Keratinocyte (primary cell): ENCODE measurements at regions not wholly inside any gene's neighbourhood (a gene's known extent, or its start where the extent isn't known, plus 50 kb on each side); places are given as distances from the start of the nearest gene placed in this dataset.

Experiments used
- DNase-seq: peaks from one replicate; pipeline ENCODE4 v3.0.0-alpha.2; 2011; ENCODE audit warnings: low read depth, missing footprints, low spot score
- FAIRE-seq: peaks from 2 replicates; lab custom pipeline; 2011; peaks lifted over from hg19 to GRCh38; lab: Jason Lieb, UNC
- H2AFZ ChIP-seq: 2 replicates; pipeline ENCODE4 v1.6.0; 2012; ENCODE audit warnings: low read length, control low read depth, inconsistent platforms; ENCODE audit not compliant: control insufficient read depth
- H3K27ac ChIP-seq: 2 replicates; pipeline ENCODE4 v1.5.1; 2011; ENCODE audit warnings: low read length; ENCODE audit not compliant: control insufficient read depth, insufficient read depth
- H3K27me3 ChIP-seq: 3 replicates; pipeline ENCODE4 v1.6.0; 2011; ENCODE audit warnings: low read length; ENCODE audit not compliant: control insufficient read depth, insufficient read depth; ENCODE audit errors: extremely low read depth
- H3K36me3 ChIP-seq, 2 experiments: 2 replicates in 1 of 2; 3 replicates in 1 of 2; pipeline ENCODE4 v1.5.1; 2011; ENCODE audit warnings: low read length in 2 of 2, mild to moderate bottlenecking in 1 of 2; ENCODE audit not compliant: control insufficient read depth in 2 of 2, insufficient read depth in 2 of 2; ENCODE audit errors: extremely low read depth in 1 of 2
- H3K4me1 ChIP-seq: 3 replicates; pipeline ENCODE4 v1.5.1; 2011; ENCODE audit warnings: low read length; ENCODE audit not compliant: control insufficient read depth, insufficient read depth; ENCODE audit errors: extremely low read depth
- H3K4me2 ChIP-seq: 3 replicates; pipeline ENCODE4 v1.6.0; 2011; ENCODE audit warnings: low read depth, low read length; ENCODE audit not compliant: control insufficient read depth, insufficient read depth; ENCODE audit errors: extremely low read depth
- H3K4me3 ChIP-seq, 3 experiments: fragments of 200-600 bp in 1 of 3; sonication (generic) in 1 of 3; 2 replicates in 2 of 3; 3 replicates in 1 of 3; pipeline ENCODE4 v1.5.1; 2011 to 2016; ENCODE audit warnings: low read length in 3 of 3, mild to moderate bottlenecking in 3 of 3, control low read depth in 2 of 3, inconsistent platforms in 1 of 3, low read depth in 1 of 3, mixed read lengths in 1 of 3, mixed run types in 1 of 3, moderate library complexity in 1 of 3; ENCODE audit not compliant: control insufficient read depth in 2 of 3, insufficient read depth in 2 of 3; ENCODE audit errors: extremely low read depth in 1 of 3
- H3K79me2 ChIP-seq: 2 replicates; pipeline ENCODE4 v1.6.0; 2012; ENCODE audit warnings: low read length; ENCODE audit not compliant: control insufficient read depth, insufficient read depth
- H3K9ac ChIP-seq: 3 replicates; pipeline ENCODE4 v1.6.0; 2011; ENCODE audit warnings: low read length; ENCODE audit not compliant: control insufficient read depth, insufficient read depth; ENCODE audit errors: extremely low read depth
- H3K9me1 ChIP-seq: 3 replicates; pipeline ENCODE4 v1.6.0; 2011; ENCODE audit warnings: low read length; ENCODE audit not compliant: control insufficient read depth, insufficient read depth; ENCODE audit errors: extremely low read depth
- H3K9me3 ChIP-seq: 2 replicates; pipeline ENCODE4 v1.5.1; 2012; ENCODE audit warnings: low read depth, low read length; ENCODE audit not compliant: control insufficient read depth
- H4K20me1 ChIP-seq: 3 replicates; pipeline ENCODE4 v1.6.0; 2011; ENCODE audit warnings: low read length; ENCODE audit not compliant: control insufficient read depth, insufficient read depth; ENCODE audit errors: extremely low read depth
- CTCF ChIP-seq, 3 experiments: IDR thresholded peaks in 1 of 3; conservative IDR thresholded peaks in 1 of 3; optimal IDR thresholded peaks in 1 of 3; 2 replicates in 2 of 3; 3 replicates in 1 of 3; pipeline versions ENCODE3 to v1.5.1; 2011; ENCODE audit warnings: low read length in 3 of 3, mild to moderate bottlenecking in 3 of 3, moderate library complexity in 2 of 3, control low read depth in 1 of 3, inconsistent platforms in 1 of 3; ENCODE audit not compliant: insufficient read depth in 2 of 3; ENCODE audit errors: extremely low read depth in 1 of 3
- EZH2 ChIP-seq: IDR thresholded peaks from one replicate; pipeline ENCODE4 v1.6.1; 2012; ENCODE audit warnings: inconsistent platforms, mild to moderate bottlenecking, low read length, moderate library complexity
- dilution Hi-C: fragments of 300-500 bp; cut with MboI; formaldehyde crosslinking; loops from one replicate; pipeline ENCODE4 v1.7.0; 2020; ENCODE audit warnings: low sequenced_read_pairs; ENCODE audit not compliant: extremely low pct_ligation_motif_present

DNA sequence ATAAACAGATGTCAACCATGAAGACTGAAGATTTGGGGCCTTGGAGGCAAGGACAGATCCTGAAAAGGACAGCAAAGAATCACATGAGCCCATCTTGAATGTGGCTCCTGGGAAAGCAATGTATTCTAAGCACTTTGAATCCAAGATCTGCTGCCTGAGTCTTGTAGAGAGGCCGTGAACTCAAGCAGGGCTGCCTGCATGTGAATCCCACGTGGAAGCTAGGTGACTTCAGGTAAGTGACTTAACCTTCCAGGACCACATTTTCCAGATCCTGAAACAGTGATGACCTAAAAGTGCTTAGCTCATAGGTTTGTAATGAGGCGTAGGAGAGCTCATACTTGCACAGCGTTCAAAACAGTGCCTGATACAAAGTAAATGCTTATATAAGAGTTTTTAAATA is 373.0 kb upstream of the SALL1 start:
- H4K20me1 ChIP-seq = no peaks in the 10 kb centered on the region
- H3K9me3 ChIP-seq = no peaks in the 10 kb centered on the region
- H3K79me2 ChIP-seq = no peaks in the 10 kb centered on the region
- H3K4me3 ChIP-seq = no peak overlapping the region
- H3K4me2 ChIP-seq = no peak overlapping the region
- TF ChIP-seq CTCF (optimal IDR thresholded peaks at IDR 0.05 in 1 of 3, IDR thresholded peaks at IDR 0.05 in 1 of 3, conservative IDR thresholded peaks at IDR 0.05 in 1 of 3; ENCODE audit: extremely low read depth in 1 of 3, insufficient read depth in 2 of 3, low read length in 3 of 3) = no peak
- no peak for TF ChIP-seq EZH2
- H3K9ac ChIP-seq = no peak overlapping the region
- H3K27me3 ChIP-seq = no peaks in the 10 kb centered on the region
- no peak for DNase-seq
- no peak for FAIRE-seq
- H3K36me3 ChIP-seq = no peaks in the 10 kb centered on the region
- no peaks in the 10 kb centered on the region for H3K9me1 ChIP-seq
- H3K4me1 ChIP-seq = no peaks in the 10 kb centered on the region
- H2AFZ ChIP-seq = no peak overlapping the region
- dilution Hi-C loops = no loop called here
- H3K27ac ChIP-seq = no peak overlapping the region

GRCh38 chr16:51523400-51523799 is 372.3 kb upstream of the SALL1 start:
- FAIRE-seq (no peak), DNase-seq (no peak)
- Histone ChIP-seq H3K79me2 (no peaks in the 10 kb centered on the region), H2AFZ (no peak overlapping the region), H3K9me3 (no peaks in the 10 kb centered on the region), H3K36me3 (no peaks in the 10 kb centered on the region), H3K9me1 (no peaks in the 10 kb centered on the region), H3K4me3 (no peak overlapping the region), H3K4me2 (no peak overlapping the region), H3K27me3 (no peaks in the 10 kb centered on the region), H3K27ac (no peak overlapping the region), H3K4me1 (no peaks in the 10 kb centered on the region), H3K9ac (no peak overlapping the region), H4K20me1 (no peaks in the 10 kb centered on the region)
- dilution Hi-C loops = no loop called here
- TF ChIP-seq CTCF (optimal IDR thresholded peaks at IDR 0.05 in 1 of 3, IDR thresholded peaks at IDR 0.05 in 1 of 3, conservative IDR thresholded peaks at IDR 0.05 in 1 of 3; ENCODE audit: extremely low read depth in 1 of 3, insufficient read depth in 2 of 3, low read length in 3 of 3) (no peak), EZH2 (no peak)
